ENCODE measurements at regions not wholly inside any gene's neighbourhood (a gene's known extent, or its start where the extent isn't known, plus 50 kb on each side); places are given as distances from the start of the nearest gene placed in this dataset.
A peak's percentile ranks its signal among the peaks of the same experiment; 100 is the strongest.

DNA sequence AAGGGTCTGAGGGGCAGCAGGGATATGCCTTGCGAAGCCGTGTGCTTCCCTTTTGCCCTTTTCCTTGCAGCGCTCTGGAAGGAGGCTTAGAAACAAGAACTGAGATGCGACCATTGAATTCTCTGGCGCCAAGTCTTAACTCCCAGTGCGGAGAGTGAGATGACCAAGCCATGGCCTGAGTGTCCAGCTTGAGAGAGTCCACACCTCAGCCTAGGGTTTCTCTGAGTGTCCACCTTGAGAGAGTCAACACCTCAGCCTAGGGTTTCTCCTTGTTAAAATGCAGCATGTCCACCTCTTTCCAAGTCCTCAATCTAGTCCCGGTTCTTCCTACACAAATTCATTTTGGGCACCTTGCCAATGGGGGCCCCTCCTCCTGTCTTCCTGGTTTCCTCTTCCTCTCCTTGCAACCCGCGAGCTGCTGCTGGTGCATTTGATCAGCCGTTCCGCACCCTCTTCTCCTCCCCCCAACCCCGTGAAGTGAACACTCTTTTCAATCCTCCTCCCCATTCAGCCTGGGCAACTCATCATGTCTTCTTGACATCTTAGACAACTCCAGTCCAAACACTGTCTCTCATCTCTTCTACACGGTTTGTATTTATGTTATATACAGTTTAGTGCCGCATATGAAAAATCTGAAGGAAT, 178.2 kb upstream of the PITRM1 start:
- no peak overlapping the region for H3K27ac ChIP-seq
- 23 to 39% methylated on average over 14 of the region's 14 CpGs for WGBS, 2 donors
- DNase-seq: no peak
- H3K4me3 ChIP-seq: no peak overlapping the region
- no peaks in the 10 kb centered on the region for H3K9me3 ChIP-seq
- no peaks in the 10 kb centered on the region for H3K36me3 ChIP-seq (ENCODE audit: low read depth, missing control alignments)
- no peak for TF ChIP-seq POLR2A (IDR thresholded peaks at IDR 0.05)
- TF ChIP-seq, protein P1, sequence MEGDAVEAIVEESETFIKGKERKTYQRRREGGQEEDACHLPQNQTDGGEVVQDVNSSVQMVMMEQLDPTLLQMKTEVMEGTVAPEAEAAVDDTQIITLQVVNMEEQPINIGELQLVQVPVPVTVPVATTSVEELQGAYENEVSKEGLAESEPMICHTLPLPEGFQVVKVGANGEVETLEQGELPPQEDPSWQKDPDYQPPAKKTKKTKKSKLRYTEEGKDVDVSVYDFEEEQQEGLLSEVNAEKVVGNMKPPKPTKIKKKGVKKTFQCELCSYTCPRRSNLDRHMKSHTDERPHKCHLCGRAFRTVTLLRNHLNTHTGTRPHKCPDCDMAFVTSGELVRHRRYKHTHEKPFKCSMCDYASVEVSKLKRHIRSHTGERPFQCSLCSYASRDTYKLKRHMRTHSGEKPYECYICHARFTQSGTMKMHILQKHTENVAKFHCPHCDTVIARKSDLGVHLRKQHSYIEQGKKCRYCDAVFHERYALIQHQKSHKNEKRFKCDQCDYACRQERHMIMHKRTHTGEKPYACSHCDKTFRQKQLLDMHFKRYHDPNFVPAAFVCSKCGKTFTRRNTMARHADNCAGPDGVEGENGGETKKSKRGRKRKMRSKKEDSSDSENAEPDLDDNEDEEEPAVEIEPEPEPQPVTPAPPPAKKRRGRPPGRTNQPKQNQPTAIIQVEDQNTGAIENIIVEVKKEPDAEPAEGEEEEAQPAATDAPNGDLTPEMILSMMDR (IDR thresholded peaks at IDR 0.05): no peak
- no peaks in the 10 kb centered on the region for H3K4me1 ChIP-seq
- intact Hi-C loops (cut with DNase I; ENCODE audit: low total_unique reads): no loop called here
- H3K27me3 ChIP-seq: no peaks in the 10 kb centered on the region

DNA sequence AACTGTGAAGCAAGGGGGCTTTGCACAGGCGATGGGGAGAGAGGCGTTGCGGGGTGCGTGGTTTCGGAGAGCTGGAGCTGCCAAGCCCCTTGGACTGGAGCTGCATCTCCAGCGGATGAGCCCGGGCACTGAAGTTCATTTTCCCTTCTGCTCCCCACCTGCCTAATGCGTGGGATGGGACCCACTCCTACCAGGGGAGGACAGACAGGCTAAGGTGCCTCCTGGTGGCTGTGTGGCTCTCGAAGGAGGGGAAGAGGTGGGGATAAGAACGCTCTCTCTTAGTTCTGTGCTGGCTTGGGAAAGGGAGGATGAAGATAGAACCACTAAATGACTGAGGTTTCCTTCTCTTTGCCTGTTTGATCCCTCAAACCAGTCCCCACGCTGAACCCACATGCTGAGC, 177.6 kb upstream of the PITRM1 start:
- Histone ChIP-seq H3K27me3 (no peaks in the 10 kb centered on the region), H3K9me3 (no peaks in the 10 kb centered on the region), H3K36me3 (ENCODE audit: low read depth, missing control alignments) (no peaks in the 10 kb centered on the region), H3K4me1 (no peaks in the 10 kb centered on the region), H3K27ac (no peak overlapping the region), H3K4me3 (no peak overlapping the region)
- DNase-seq: no peak
- intact Hi-C loops (cut with DNase I; ENCODE audit: low total_unique reads): no loop called here
- WGBS, 2 donors: 58 to 64% methylated on average over 11 of the region's 11 CpGs
- no peak for TF ChIP-seq POLR2A (IDR thresholded peaks at IDR 0.05)
- TF ChIP-seq, protein P1 (IDR thresholded peaks at IDR 0.05): no peak

DNA sequence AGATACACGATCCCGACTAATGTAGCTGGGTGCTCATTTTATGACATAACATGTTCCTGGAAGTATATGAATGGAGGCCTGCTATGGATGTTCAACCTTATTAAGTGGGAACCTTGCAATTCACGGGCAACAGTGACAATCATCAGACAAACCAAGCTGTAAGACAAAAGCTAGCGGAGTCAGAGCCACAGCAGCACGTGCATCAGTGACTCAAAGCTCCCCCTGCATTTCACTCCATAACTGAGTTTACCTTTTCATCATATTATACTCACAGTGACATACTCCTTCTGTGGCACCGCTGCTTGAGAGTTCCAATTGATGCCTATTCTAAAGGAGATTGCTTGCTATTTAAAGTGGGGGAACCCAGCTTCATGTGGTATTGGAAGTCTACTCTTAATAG, 176.0 kb upstream of the PITRM1 start:
- intact Hi-C loops (cut with DNase I; ENCODE audit: low total_unique reads): no loop called here
- 94 to 96% methylated on average over 6 of the region's 6 CpGs for WGBS, 2 donors

DNA sequence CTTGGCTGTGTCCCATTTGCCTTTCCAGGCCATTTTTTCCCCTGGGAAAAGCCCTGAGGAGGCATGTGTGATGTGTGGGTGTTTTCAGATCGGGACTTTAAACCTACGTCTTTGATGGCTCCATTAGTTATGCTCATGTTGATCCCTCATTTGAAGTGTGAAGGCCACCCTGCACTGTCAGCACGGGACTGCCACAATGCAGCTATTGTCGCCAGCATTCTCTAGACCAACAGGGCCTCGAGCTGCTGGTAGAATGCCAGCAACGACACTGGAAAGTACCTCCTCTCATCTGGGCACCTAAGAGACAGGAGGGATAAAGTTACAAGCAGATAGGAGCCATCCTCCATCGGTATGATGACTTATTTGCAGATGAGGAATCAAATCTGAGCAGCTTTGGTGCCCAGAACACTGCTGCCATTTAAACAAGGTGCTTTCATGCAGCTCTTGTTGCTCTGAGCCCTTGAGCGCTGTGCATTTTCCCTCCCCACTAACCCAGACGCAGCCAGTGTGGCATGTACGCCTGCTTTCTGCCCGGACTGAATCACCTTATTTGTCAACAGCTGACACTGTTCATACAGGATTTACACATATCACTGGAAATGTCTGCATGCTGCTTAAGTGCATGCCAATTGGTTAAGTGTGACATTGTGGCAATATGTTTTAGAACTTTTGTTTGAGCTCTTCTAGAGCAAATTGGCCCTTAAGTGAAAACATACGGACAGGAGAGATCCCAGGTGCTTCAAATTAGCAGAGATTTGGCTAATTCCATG, 175.0 kb upstream of the PITRM1 start:
- WGBS, 2 donors: 67 to 85% methylated on average over 12 of the region's 12 CpGs
- no peak overlapping the region for H3K27ac ChIP-seq
- DNase-seq: peak; percentile 78
- H3K36me3 ChIP-seq (ENCODE audit: low read depth, missing control alignments): no peaks in the 10 kb centered on the region
- H3K4me3 ChIP-seq: no peak overlapping the region
- no peaks in the 10 kb centered on the region for H3K9me3 ChIP-seq
- H3K27me3 ChIP-seq: no peaks in the 10 kb centered on the region
- TF ChIP-seq, protein P1 (IDR thresholded peaks at IDR 0.05): no peak
- no peak for TF ChIP-seq POLR2A (IDR thresholded peaks at IDR 0.05)
- H3K4me1 ChIP-seq: no peaks in the 10 kb centered on the region
- intact Hi-C loops (cut with DNase I; ENCODE audit: low total_unique reads): no loop called here

More for the DNA sequence above, 176.0 kb upstream of the PITRM1 start:
- Histone ChIP-seq H3K27ac (no peak overlapping the region), H3K9me3 (no peaks in the 10 kb centered on the region), H3K4me1 (no peaks in the 10 kb centered on the region), H3K27me3 (no peaks in the 10 kb centered on the region), H3K36me3 (ENCODE audit: low read depth, missing control alignments) (no peaks in the 10 kb centered on the region), H3K4me3 (no peak overlapping the region)
- no peak for DNase-seq
- TF ChIP-seq, protein P1 (IDR thresholded peaks at IDR 0.05): no peak
